GM19328 (cell line): ENCODE measurements at regions not wholly inside any gene's neighbourhood (a gene's known extent, or its start where the extent isn't known, plus 50 kb on each side); places are given as distances from the start of the nearest gene placed in this dataset.
"Not testable (repeated sequence)": the region's sequence is repeated elsewhere in the genome, so short reads cannot be mapped to it uniquely, and the experiment has no call there.

Source experiments
- ATAC-seq: cut with Tn5 transposase; IDR thresholded peaks from one replicate; pipeline ENCODE4 v1.9.1; 2021; ENCODE audit warnings: mild to moderate bottlenecking, moderate library complexity; ENCODE audit not compliant: unreplicated experiment

- no peak for ATAC-seq
Measured at GRCh38 chr5:158273035-158273434, 414.1 kb upstream of the CLINT1 start.

- no peak for ATAC-seq
Measured at GRCh38 chr5:158272409-158272808, 413.5 kb upstream of the CLINT1 start.

GRCh38 chr5:158270996-158271554 is 412.1 kb upstream of the CLINT1 start:
- no peak for ATAC-seq

- ATAC-seq: no peak
Measured at GRCh38 chr5:158268286-158268685, 409.3 kb upstream of the CLINT1 start.

- no peak for ATAC-seq
Measured at GRCh38 chr5:158267228-158267627, 408.3 kb upstream of the CLINT1 start.

GRCh38 chr5:158265931-158266700 is 407.2 kb upstream of the CLINT1 start:
- no peak for ATAC-seq

- no peak for ATAC-seq
Measured at GRCh38 chr5:158265346-158265745, 406.4 kb upstream of the CLINT1 start.

- no peak for ATAC-seq
Measured at GRCh38 chr5:158264264-158264663, 405.3 kb upstream of the CLINT1 start.

- no peak for ATAC-seq
Measured at GRCh38 chr5:158261674-158262367, 402.9 kb upstream of the CLINT1 start.

GRCh38 chr5:158256096-158256495 is 397.2 kb upstream of the CLINT1 start:
- ATAC-seq: no peak

- no peak for ATAC-seq
Measured at GRCh38 chr5:158255609-158256008, 396.7 kb upstream of the CLINT1 start.

- no peak for ATAC-seq
Measured at GRCh38 chr5:158246661-158247060, 387.7 kb upstream of the CLINT1 start.

- ATAC-seq: no peak
Measured at GRCh38 chr5:158245513-158245912, 386.6 kb upstream of the CLINT1 start.

- ATAC-seq: no peak
Measured at GRCh38 chr5:158244882-158245281, 385.9 kb upstream of the CLINT1 start.

- no peak for ATAC-seq
Measured at GRCh38 chr5:158236511-158237335, 377.8 kb upstream of the CLINT1 start.

- ATAC-seq: no peak
Measured at GRCh38 chr5:158235159-158235547, 376.2 kb upstream of the CLINT1 start.

- ATAC-seq: no peak
Measured at GRCh38 chr5:158234323-158235158, 375.6 kb upstream of the CLINT1 start.

- ATAC-seq: no peak
Measured at GRCh38 chr5:158233735-158234322, 374.9 kb upstream of the CLINT1 start.

GRCh38 chr5:158227314-158227713 is 368.4 kb upstream of the CLINT1 start:
- ATAC-seq: not testable (repeated sequence)

- ATAC-seq: no peak
Measured at GRCh38 chr5:158226496-158226895, 367.6 kb upstream of the CLINT1 start.
